ENCODE measurements at regions not wholly inside any gene's neighbourhood (a gene's known extent, or its start where the extent isn't known, plus 50 kb on each side); places are given as distances from the start of the nearest gene placed in this dataset.
"Not testable (repeated sequence)": the region's sequence is repeated elsewhere in the genome, so short reads cannot be mapped to it uniquely, and the experiment has no call there.

GRCh38 chr5:72651109-72651508, 143.9 kb upstream of the ZNF366 start:
- no peak for DNase-seq

- peak; percentile 75 for DNase-seq
These were observed 142.2 kb upstream of the ZNF366 start for GRCh38 chr5:72649449-72649848.

GRCh38 chr5:72648480-72648879, 141.3 kb upstream of the ZNF366 start:
- DNase-seq = no peak

GRCh38 chr5:72647806-72648205, 140.6 kb upstream of the ZNF366 start:
- no peak for DNase-seq

GRCh38 chr5:72646246-72646866, 139.1 kb upstream of the ZNF366 start:
- DNase-seq = no peak

- DNase-seq = no peak
These were observed 138.0 kb upstream of the ZNF366 start for GRCh38 chr5:72645064-72645846.

GRCh38 chr5:72644296-72644695, 137.1 kb upstream of the ZNF366 start:
- DNase-seq = no peak

- DNase-seq = no peak
These were observed 134.0 kb upstream of the ZNF366 start for GRCh38 chr5:72641164-72641563.

- no peak for DNase-seq
These were observed 129.8 kb upstream of the ZNF366 start for GRCh38 chr5:72637058-72637457.

GRCh38 chr5:72636565-72636964, 129.4 kb upstream of the ZNF366 start:
- not testable (repeated sequence) for DNase-seq

GRCh38 chr5:72634444-72634843, 127.2 kb upstream of the ZNF366 start:
- peak; percentile 44 for DNase-seq

GRCh38 chr5:72633649-72634048, 126.4 kb upstream of the ZNF366 start:
- peak; percentile 90 for DNase-seq

- DNase-seq = no peak
These were observed 125.8 kb upstream of the ZNF366 start for GRCh38 chr5:72633041-72633445.

GRCh38 chr5:72630721-72631120, 123.5 kb upstream of the ZNF366 start:
- no peak for DNase-seq

- no peak for DNase-seq
These were observed 122.9 kb upstream of the ZNF366 start for GRCh38 chr5:72630081-72630480.

GRCh38 chr5:72628771-72629371, 121.7 kb upstream of the ZNF366 start:
- no peak for DNase-seq

- DNase-seq = no peak
These were observed 118.1 kb upstream of the ZNF366 start for GRCh38 chr5:72625332-72625731.

- peak; percentile 92 for DNase-seq
These were observed 117.5 kb upstream of the ZNF366 start for GRCh38 chr5:72624641-72625236.

GRCh38 chr5:72623936-72624335, 116.7 kb upstream of the ZNF366 start:
- DNase-seq = no peak

GRCh38 chr5:72623323-72623722, 116.1 kb upstream of the ZNF366 start:
- DNase-seq = no peak

- DNase-seq = no peak
These were observed 115.1 kb upstream of the ZNF366 start for GRCh38 chr5:72622170-72622760.

GRCh38 chr5:72621576-72621975, 114.4 kb upstream of the ZNF366 start:
- DNase-seq = no peak

GRCh38 chr5:72619677-72620076, 112.5 kb upstream of the ZNF366 start:
- DNase-seq = no peak
